GM23338 (cell line): ENCODE measurements at regions not wholly inside any gene's neighbourhood (a gene's known extent, or its start where the extent isn't known, plus 50 kb on each side); places are given as distances from the start of the nearest gene placed in this dataset.

Experiments
- CREB1 ChIP-seq: fragments of 250-450 bp; sonication (Bioruptor Pico); IDR thresholded peaks from 2 replicates; pipeline ENCODE4 v1.5.0; 2020; ENCODE audit warnings: low read depth, mild to moderate bottlenecking, moderate library complexity
- ETS1 ChIP-seq: IDR thresholded peaks from 2 replicates; pipeline ENCODE4 v1.6.1; 2016; ENCODE audit warnings: antibody characterized with exemption
- EZH2 ChIP-seq: fragments of 200-600 bp; sonication (generic); IDR thresholded peaks from one replicate; pipeline ENCODE4 v1.8.0; 2017; ENCODE audit warnings: antibody characterized with exemption, mild to moderate bottlenecking, low read depth; ENCODE audit not compliant: unreplicated experiment
- EZH2phosphoT487 ChIP-seq: fragments of 200-600 bp; sonication (generic); IDR thresholded peaks from one replicate; pipeline ENCODE4 v1.8.1; 2018; ENCODE audit warnings: antibody characterized with exemption; ENCODE audit not compliant: unreplicated experiment
- JUNB ChIP-seq: IDR thresholded peaks from one replicate; pipeline ENCODE4 v1.6.1; 2016; ENCODE audit warnings: antibody characterized with exemption; ENCODE audit not compliant: unreplicated experiment
- POLR2AphosphoS5 ChIP-seq: IDR thresholded peaks from 2 replicates; pipeline ENCODE4 v1.6.1; 2016; ENCODE audit warnings: antibody characterized with exemption, low read depth
- REST ChIP-seq: IDR thresholded peaks from one replicate; pipeline ENCODE4 v1.6.1; 2018; ENCODE audit warnings: antibody characterized with exemption; ENCODE audit not compliant: unreplicated experiment
- STAT1 ChIP-seq: IDR thresholded peaks from one replicate; pipeline ENCODE4 v1.6.1; 2016; ENCODE audit warnings: antibody characterized with exemption; ENCODE audit not compliant: unreplicated experiment
- ZNF114 ChIP-seq: fragments of 250-450 bp; sonication (Bioruptor Pico); IDR thresholded peaks from 2 replicates; pipeline ENCODE4 v1.5.0; 2020; ENCODE audit warnings: mild to moderate bottlenecking, moderate library complexity
- ZNF331 ChIP-seq: fragments of 250-450 bp; sonication (Bioruptor Pico); IDR thresholded peaks from 2 replicates; pipeline ENCODE4 v1.5.0; 2020; ENCODE audit warnings: low read depth, mild to moderate bottlenecking, moderate library complexity
- ZNF462 ChIP-seq: fragments of 250-450 bp; sonication (Bioruptor Pico); IDR thresholded peaks from 2 replicates; pipeline ENCODE4 v1.5.0; 2020; ENCODE audit warnings: mild to moderate bottlenecking, moderate library complexity
- TF ChIP-seq, protein P1 (sequence below), 2 experiments: fragments of 200-600 bp in 1 of 2; sonication (generic) in 1 of 2; conservative IDR thresholded peaks; 2 replicates each; pipeline versions ENCODE4 v1.5.1 to v1.6.1; 2016 to 2017; ENCODE audit warnings: antibody characterized with exemption in 2 of 2, low read depth in 2 of 2, mild to moderate bottlenecking in 2 of 2, moderate library complexity in 1 of 2

- TF ChIP-seq, protein P1, sequence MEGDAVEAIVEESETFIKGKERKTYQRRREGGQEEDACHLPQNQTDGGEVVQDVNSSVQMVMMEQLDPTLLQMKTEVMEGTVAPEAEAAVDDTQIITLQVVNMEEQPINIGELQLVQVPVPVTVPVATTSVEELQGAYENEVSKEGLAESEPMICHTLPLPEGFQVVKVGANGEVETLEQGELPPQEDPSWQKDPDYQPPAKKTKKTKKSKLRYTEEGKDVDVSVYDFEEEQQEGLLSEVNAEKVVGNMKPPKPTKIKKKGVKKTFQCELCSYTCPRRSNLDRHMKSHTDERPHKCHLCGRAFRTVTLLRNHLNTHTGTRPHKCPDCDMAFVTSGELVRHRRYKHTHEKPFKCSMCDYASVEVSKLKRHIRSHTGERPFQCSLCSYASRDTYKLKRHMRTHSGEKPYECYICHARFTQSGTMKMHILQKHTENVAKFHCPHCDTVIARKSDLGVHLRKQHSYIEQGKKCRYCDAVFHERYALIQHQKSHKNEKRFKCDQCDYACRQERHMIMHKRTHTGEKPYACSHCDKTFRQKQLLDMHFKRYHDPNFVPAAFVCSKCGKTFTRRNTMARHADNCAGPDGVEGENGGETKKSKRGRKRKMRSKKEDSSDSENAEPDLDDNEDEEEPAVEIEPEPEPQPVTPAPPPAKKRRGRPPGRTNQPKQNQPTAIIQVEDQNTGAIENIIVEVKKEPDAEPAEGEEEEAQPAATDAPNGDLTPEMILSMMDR (conservative IDR thresholded peaks at IDR 0.05; ENCODE audit: low read depth in 2 of 2), result no peak
- TF ChIP-seq EZH2 (no peak), CREB1 (CRISPR knock-in tag) (no peak), REST (no peak), POLR2AphosphoS5 (no peak), EZH2phosphoT487 (no peak), STAT1 (no peak), ETS1 (no peak), ZNF114 (CRISPR knock-in tag) (no peak), JUNB (no peak), ZNF462 (CRISPR knock-in tag) (no peak), ZNF331 (CRISPR knock-in tag) (no peak)
Measured at GRCh38 chr12:116471544-116471943, 87.6 kb upstream of the MAP1LC3B2 start.
